Activated T-cell treated with anti-CD3 and anti-CD28 coated beads for 48 hours (primary cell): ENCODE measurements at regions not wholly inside any gene's neighbourhood (a gene's known extent, or its start where the extent isn't known, plus 50 kb on each side); places are given as distances from the start of the nearest gene placed in this dataset.
"Not testable (repeated sequence)": the region's sequence is repeated elsewhere in the genome, so short reads cannot be mapped to it uniquely, and the experiment has no call there.

Source experiments
- DNase-seq: peaks from one replicate; pipeline ENCODE4 v3.0.0-alpha.2; 2020; ENCODE audit warnings: low read depth

DNA sequence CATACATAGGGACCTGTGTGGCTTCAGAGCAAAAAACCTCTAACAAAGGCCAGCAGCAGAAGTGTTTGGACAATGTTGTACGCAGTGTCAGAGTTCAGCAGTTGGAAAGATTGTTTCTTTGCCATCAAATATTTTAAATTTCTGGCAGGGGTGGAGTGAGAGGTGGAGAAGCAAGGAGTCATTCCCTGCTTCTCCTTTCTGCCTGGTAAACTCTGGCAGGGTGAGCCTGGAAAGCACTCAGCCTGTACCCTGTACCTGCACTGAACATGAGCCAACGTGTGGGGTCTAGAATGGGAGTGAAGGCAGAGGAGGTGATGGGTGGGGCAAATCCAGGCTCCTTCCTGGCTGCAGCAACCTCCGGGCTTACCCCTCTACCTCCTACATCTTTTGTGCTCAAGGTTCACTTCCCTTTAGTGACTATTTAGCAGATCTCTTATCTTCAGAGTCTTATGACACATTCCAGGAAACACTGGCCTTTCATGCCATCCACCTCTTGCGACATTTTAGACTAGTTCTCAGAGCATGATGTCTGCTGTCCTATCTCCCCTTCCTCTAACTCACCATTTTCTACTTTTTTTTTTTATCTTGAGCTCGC is 445.0 kb upstream of the PIK3R1 start:
- no peak for DNase-seq

DNA sequence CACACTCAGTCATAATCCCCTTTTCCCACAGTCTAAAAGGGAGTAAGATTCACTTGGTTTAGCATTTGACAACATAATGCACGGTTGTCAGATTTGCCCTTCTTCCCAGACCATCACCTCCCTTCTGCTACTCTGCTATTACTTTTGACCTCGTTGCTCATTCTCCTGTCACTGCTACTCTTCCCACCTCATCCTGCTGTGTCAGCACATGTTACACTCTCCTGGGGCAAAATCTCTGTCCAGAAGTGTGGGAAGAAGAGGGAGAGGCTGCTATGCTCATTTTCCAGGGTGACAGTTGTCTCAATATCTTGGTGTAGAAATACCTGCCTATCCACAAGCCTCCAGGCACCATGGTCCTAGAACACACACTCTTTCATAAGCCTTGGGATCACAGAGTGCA is 449.9 kb upstream of the PIK3R1 start:
- no peak for DNase-seq

DNA sequence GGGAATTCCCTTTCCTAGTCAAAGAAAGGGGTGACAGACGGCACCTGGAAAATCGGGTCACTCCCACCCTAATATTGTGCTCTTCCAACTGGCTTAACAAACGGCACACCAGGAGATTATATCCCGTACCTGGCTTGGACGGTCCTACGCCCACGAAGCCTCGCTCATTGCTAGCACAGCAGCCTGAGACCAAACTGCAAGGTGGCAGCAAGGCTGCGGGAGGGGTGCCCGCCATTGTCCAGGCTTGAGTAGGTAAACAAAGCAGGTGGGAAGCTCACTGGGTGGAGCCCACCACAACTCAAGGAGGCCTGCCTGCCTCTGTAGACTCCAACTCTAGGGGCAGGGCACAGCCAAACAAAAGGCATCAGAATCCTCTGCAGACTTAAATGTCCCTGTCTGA is 457.8 kb upstream of the PIK3R1 start:
- not testable (repeated sequence) for DNase-seq

DNA sequence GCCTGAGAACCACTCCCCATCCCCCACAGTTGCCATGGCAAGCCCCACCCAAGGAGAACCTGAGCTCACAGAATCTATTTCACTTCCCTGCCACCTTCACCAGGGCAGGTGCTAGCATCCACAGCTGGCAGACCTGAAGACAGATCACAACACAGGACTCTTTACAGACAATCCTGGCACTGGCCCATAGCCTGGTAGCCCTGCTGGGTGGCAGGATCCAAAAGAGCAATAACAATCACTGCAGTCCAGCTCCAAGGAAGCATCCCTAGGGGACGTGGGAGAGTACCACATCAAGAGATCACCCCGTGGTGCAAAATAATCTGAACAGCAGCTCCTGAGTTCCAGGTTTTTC is 463.2 kb upstream of the PIK3R1 start:
- no peak for DNase-seq

DNA sequence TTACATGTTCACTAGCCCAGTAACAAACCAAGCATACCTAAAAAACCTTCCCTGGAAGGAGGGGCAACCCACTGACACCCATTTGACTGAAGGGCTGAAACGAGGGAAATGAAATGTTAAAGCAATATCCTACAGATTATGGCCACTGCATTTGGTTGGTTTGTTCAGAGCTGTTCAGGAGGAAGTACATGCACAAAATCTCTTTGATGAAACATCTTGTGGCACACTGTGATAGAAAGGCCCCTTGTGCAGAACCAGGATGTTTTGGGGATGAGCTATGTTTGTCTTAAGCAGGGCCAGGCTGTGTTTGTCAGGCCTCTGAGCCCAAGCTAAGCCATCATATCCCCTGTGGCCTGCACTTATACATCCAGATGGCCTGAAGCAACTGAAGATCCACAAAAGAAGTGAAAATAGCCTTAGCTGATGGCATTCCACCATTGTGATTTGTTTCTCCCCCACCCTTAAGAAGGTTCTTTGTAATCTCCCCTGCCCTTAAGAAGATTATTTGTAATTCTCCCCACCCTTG is 467.3 kb upstream of the PIK3R1 start:
- DNase-seq = no peak

DNA sequence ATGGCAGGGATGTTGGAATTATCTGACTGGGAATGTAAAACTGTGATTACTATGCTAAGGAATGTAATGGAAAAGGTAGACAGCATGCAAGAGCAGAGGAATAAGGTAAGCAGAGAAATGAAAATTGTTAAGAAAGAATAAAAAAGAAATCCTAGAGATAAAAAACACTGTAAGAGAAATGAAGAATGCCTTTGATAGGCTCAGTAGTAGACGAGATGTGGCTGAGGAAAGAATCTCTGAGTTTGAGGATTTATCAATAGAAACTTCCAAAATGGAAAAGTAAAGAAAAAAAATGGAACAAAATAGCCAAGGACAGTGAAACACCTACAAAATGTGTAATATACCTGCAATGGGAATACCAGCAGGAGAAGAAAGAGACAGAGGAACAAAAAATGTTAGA is 468.5 kb upstream of the PIK3R1 start:
- DNase-seq = no peak

DNA sequence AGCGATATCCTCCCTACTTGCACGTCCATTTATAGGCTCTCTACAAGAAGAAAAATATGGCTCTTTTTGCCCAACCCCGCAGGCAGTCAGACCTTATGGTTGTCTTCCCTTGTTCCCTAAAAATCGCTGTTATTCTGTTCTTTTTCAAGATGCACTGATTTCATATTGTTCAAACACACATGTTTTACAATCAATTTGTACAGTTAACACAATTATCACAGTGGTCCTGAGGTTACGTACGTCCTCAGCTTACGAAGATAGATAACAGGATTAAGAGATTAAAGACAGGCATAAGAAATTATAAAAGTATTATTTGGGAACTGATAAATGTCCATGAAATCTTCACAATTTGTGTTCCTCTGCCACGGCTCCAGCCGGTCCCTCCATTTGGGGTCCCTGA is 468.9 kb upstream of the PIK3R1 start:
- DNase-seq = not testable (repeated sequence)

DNA sequence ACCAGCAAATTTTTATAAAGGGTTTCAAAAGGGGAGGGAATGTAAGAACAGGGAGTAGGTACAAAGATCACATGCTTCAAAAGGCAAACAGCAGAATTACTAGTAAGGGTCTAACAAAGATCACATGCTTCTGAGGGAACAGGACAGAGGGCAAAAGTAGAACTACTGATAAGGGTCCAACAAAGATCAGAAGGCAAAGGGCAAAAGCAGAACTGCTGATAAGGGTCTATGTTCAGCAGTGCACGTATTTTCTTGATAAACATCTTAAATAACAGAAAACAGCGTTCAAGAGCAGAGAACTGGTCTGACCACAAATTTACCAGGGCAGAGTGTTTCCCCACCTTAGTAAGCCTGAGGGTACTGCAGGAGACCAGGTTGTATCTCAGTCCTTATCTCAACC is 469.5 kb upstream of the PIK3R1 start:
- DNase-seq = no peak

DNA sequence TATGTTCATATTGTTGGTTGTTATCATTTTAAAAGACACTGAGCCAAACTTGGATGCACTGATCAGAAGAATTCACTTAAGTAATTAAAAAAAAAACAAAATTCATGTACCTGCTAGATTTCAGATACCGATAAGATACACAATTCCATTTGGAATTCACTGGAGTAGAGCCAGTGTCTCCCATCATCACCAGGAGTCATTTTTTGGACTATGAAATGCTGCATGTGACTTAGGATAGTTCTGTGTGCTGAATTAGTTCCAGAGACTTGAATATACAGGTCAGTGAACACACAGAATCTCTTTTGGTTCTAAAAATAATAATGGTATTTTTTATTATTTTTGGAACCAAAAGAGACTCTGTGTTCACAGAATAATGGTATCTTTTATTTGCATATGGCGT is 482.6 kb upstream of the PIK3R1 start:
- DNase-seq = no peak

DNA sequence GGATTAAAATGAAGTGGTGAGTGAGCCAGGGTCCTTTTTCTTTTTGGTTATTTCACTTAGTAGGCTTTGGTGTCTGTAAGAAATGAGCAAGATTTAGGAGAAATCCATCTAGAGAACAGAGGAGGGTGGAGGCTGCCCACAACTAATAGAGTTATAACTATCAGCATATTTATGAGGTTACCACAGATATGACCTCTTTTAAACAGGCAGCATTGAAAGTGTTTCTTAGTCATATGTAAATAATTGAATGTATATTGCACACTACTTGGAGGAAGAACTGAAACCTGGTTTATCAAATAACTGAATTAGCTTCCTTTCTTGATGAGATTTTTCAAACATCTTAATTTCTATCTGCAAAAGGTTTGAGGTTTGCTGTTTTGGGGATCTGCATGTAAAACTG is 483.1 kb upstream of the PIK3R1 start:
- no peak for DNase-seq

DNA sequence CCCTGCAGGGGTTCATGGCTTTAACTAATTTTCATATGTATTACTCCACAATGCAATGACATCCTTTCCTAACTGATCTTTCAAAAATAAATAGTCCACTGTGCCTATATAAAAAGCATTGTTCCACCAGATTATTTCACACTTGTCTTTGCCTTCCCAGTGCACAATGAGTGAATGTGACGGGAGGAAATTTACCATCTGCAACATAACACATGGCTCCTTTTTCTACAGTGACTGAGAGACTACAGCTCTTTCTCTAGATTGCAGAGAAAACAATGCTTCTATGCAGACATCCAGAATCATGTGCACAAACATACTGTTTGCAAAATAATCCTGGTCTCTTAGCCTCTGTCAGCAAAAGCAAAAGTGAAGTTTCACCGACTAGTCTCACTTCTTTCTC is 483.7 kb upstream of the PIK3R1 start:
- DNase-seq = no peak

DNA sequence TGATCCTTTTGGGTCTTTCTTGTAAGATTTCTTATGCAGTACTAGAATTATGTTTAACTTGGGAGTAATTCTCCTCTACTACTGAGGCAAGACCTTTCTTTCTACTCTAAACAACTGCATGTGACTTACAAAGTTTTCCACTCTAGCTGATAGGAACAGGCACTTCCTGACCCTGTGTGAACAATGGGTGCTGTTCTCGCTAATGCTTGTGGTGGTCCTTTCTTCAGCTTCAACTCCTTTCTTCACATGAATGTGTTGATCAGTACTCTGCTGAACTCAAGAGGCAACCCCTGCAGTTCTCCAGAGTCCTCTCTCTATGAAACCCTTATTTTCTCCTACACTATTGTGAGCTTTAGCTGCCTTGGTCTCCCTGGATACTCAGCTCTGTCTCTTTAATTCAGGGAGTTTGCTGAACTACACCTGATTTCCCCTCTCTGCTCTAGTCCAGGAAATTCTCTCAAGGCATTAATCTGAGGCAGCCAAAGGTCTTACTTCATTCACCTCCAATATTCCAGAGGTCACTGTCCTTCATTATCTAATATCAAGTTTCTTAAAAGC is 484.6 kb upstream of the PIK3R1 start:
- no peak for DNase-seq

DNA sequence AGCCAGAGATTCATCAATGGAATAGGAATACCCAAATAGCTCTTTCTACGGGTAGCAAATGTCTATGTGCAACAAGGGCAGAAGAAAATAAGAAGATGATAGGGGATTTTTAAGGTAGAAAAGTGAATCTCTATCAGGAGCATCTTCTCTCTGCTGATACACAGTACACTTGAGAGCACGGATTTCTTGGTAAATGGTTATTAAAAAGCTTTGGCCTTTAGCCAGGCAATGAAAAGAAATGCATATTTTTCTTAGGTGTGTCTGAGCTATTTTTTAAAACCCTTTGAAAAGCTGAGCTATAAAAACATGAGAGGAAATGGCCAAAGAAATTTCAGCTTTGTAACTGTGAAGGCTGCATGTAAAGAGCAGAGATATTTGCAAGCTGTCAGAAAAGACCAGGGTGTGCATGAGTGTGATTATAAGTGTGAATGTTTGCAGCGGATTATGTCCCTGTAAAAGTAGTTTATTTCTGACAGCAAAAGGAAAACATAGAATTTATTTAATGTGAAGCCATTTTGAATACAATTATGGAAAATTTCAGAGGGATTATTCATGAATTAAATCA is 487.1 kb upstream of the PIK3R1 start:
- no peak for DNase-seq

DNA sequence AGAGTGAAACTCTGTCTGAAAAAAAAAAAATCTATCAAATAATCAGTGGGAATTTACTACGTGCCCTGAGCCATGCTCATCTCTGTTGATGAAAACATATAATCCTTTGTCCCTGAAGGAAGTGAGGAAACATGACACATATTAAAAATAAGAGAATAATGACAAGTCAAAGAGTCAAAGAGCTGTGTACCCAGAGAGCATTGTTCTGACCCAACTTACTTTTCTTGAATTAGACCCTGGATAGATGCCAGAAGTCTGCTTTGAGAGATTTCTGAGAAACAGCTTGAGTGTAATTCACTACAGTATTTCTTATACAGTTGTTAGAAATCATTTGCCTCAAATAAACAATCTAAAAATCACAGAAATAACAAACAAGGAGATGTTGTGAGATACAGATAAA is 490.0 kb upstream of the PIK3R1 start:
- no peak for DNase-seq

DNA sequence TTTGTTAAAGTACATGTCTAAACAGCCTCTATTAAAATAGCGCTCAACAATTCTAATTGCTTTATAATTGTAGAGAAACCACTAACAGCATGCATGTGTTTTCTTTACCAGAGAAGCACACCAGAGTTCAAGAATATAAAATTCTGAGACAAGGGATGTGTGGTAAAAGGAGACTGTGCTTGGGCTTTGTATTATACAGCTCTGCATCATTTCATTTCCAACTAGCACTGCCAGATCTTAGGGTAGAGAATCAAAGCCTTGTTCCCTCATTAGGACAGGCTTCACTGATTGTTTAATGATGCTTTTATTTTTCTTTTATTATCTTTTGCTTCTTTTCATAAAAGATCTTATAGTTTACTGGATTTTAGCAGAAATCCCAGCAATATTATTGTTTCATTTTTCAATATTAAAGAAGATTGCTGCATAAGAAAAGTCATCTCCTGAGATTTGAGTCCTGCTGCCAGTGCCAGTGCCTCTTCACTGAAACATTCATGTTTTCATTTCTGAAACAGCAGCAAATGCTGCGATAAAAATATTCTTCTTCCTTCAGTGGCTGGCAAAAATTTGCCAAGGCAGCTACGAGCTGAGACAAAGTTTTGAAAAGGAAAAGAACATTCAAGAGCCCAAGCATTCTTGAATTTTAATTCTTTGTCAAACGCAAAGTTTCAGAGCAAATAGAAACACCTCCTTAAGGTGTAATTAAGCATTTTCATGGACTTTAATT is 491.0 kb upstream of the PIK3R1 start:
- DNase-seq = no peak

DNA sequence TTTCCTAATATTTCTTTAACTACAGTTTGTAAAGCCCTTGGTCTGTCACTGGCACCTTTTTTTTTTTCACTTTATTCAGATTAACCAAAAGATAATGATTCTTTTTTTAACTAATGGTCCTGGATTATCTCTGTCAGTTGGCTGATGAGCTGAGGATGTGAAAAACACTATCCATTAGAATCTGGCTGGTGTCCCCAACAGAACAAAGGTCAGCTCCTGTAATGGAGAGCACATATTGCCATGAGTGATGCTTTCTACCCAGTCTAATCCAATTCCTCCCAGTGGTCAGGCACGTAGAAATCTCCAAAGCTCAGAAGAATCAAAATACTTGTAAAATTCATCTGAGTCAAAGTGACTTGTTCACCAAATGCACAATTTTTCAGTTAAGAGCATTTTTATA is 491.7 kb upstream of the PIK3R1 start:
- DNase-seq = no peak

DNA sequence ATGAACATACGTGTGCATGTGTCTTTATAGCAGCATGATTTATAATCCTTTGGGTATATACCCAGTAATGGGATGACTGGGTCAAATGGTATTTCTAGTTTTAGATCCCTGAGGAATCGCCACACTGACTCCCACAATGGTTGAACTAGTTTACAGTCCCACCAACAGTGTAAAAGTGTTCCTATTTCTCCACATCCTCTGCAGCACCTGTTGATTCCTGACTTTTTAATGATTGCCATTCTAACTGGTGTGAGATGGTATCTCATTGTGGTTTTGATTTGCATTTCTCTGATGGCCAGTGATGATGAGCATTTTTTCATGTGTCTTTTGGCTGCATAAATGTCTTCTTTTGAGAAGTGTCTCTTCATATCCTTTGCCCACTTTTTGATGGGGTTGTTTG is 493.0 kb upstream of the PIK3R1 start:
- DNase-seq = not testable (repeated sequence)

DNA sequence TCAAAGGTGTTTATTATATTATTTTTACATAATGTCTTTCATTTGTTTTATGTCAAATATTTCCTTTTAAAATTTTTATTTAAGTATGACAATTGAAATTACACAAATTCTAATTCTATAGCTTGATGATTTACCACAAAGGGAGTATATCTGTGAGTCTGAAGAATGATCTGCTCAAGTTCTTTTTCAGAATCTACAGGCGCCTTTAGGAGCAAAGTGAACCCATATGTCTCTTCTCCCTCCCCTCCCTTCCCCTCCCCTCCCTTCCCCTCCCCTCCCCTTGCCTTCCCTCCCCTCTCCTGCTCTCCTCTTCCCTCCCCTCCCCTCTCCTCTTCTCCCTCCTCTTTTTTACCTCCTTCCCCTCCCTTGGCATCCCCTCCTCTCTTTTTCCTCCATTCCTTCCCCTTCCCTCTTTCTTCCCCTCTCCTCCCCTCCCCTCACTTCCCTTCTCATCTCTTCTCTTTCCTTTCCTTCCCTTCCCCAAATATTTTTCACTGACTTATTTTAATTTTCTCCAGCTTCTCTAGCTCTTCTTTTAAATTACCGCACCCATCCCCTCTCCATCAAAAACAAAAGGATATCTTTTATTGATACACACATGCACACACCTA is 495.3 kb upstream of the PIK3R1 start:
- DNase-seq = no peak

DNA sequence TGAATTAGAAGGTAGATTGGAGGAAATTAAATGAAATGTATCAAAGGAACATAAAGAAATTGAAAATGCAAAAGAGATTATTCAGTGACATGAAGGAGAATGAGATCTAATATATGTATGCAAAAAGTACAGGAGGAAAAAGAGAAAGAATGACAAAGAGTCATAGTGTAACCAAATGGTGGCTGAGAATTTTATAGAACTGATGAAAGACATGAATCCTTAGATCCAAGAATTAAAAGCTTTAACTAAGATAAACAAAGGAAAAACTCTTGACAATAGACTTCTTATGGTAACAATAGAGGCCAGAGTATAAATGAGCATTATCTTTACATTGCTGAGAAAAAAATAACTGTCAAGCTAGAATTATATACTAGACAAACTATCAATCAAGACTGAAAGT is 505.4 kb upstream of the CD180 start:
- no peak for DNase-seq

DNA sequence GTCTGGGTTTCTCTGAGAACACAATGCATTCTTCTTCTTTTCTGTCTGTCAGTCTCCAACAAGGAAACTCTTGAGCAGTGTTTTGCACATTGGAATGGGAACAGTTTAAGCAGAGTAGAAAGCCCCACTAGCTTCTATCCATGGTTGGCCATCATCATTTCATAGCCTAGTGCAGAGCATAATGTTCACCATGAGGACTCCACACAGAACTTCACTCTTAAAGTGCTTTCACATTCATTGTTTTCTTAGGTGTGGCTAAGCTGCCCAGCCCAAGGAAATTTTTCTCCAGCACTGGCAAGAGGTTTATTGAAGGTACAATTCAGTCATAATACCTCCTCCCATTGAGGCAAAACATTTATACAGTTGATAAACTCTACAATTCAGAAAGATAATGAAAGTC is 503.0 kb upstream of the CD180 start:
- no peak for DNase-seq

DNA sequence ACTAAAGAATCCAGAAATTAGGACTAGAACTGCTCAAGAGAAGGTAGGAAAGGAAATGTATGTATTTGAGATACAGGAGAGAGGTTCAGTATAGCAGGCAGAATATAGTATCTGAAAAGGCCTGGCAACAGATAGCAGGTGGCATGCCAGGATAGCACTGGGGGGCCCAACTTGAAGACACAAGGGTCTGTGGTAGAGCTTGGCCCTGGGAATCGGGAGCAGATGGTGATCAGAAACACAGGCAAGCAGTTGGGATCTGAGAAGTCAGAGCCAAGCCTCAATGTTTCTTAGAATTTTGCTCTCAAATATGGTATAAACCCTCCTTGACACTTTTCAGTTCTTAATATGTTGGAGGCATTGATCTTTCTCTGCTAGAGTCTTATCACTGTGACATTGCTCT is 499.8 kb upstream of the CD180 start:
- no peak for DNase-seq

DNA sequence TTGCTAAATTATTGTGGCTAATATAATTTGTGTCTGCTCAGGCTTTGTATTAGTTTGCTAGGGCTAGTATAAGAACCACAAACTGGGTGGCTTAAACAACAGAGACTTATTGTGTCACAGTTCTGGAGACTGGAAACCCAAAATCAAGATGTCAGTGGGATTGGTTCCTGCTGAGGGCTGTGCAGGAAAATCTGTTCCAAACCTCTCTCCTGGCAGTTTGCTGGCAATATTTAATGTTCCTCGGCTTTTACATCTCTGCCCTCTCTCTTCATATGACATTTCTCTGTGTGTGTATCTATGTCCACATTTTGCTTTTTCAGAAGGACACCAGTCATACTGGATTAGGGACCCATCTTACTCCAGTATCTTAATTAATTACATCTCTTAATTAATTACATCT is 498.8 kb upstream of the CD180 start:
- no peak for DNase-seq

DNA sequence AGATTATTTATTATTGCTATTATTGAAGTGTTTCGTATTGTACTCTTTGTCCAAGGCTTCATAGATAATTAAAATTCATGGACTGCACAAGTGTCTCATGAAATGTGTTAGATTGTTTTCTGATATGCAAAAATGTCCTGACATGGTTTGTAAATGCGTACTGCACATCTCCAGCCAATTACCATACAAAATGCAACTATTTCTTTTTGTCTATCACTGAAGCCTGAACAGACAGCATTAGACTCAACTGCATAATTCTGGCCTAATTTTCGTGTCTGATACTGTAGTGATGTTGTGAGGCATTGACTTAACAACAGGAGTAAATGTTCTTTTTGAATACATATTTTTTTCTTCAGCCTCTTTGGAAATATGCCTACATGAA is 498.2 kb upstream of the CD180 start:
- no peak for DNase-seq
